Adrenal gland (tissue), 5 donors: ENCODE measurements at regions not wholly inside any gene's neighbourhood (a gene's known extent, or its start where the extent isn't known, plus 50 kb on each side); places are given as distances from the start of the nearest gene placed in this dataset.
"Not testable (repeated sequence)": the region's sequence is repeated elsewhere in the genome, so short reads cannot be mapped to it uniquely, and the experiment has no call there.

Experiments used
- CTCF ChIP-seq, 6 experiments: fragments of 450-650 bp in 4 of 6; fragments of 200-600 bp in 2 of 6; sonication (generic) in 1 of 6; IDR thresholded peaks; 1 replicate in 5 of 6; 2 replicates in 1 of 6; pipeline versions ENCODE4 v1.5.1 to v1.8.0; 2016 to 2021; ENCODE audit warnings: antibody characterized with exemption in 6 of 6, mild to moderate bottlenecking in 2 of 6, moderate library complexity in 1 of 6
- POLR2A ChIP-seq, 2 donors: fragments of 450-650 bp; IDR thresholded peaks; one replicate each; pipeline ENCODE4 v1.6.1; 2017; ENCODE audit warnings: antibody characterized with exemption in 2 of 2, mild to moderate bottlenecking in 2 of 2, moderate library complexity in 1 of 2
- donor health status: DM: no; HTN: no; CAD: no.

- TF ChIP-seq POLR2A, CTCF (IDR thresholded peaks at IDR 0.05): not testable (repeated sequence)
Measured at GRCh38 chr7:76937781-76938180, 94.4 kb downstream of the SPDYE17 start.
